NCI-H446 (cell line): ENCODE measurements at regions not wholly inside any gene's neighbourhood (a gene's known extent, or its start where the extent isn't known, plus 50 kb on each side); places are given as distances from the start of the nearest gene placed in this dataset.
A peak's percentile ranks its signal among the peaks of the same experiment; 100 is the strongest.

ENCODE experiments used
- DNase-seq, 2 experiments: peaks; one replicate each; lab custom pipeline; 2025; lab: John Stamatoyannopoulos, UW

DNA sequence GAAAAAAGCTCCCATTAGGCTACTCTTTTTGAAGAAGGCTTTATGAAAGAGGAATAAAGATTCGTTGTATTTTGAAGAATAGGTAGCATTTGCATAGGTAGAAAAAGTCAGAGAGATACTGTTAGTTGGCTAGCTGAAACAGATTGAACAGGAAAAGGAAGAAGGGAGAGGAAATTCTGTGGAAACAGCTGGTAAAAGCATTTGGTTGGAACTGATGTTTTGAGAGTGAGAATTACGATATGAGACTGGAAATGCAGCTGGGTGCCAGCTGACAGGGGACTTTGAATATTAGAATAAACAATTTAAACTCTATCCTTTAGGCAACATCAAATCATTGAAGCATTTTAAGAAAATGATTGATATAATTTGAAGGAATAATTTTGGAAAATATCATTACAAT lies 96.7 kb upstream of the CNTNAP5 start:
- DNase-seq: no peak

DNA sequence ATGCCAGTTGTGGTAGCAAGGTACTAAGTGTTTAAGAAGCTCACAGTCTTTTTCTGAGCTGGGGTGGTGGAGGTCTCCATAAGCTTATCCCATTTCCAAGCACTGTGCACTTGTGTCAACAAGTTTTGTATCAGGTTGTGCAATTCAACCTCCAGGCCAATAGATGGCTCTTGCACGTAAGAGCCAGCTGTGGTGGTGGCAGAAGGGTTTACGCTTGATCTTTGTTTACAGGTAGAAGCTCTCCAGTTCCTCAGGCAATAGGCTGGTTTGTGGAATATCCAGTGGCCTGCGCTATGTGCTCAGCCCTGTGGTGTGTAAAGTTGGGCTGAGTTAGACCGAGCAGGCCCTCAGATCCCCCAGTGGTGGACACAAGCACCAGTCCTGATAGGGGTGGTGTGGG lies 89.7 kb upstream of the CNTNAP5 start:
- no peak for DNase-seq

DNA sequence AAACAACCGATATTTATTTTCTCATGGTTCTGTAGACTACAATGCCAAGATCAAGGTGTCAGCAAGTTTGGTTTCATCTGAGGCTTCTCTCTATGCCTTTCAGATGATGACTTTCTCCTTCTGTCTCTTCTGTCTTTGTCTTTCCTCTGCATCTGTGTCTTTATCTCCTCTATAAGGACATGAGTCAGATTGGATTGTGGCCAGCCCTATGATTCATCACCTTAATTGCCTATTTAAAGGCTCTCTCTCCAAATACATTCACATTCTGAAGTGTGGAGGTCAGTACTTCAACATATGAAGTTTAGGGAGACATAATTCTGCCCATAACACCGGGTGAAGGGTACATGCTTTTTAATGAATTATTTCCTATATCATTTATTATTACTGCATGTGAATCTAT lies 71.2 kb upstream of the CNTNAP5 start:
- DNase-seq: peak; percentile 40 to 71

DNA sequence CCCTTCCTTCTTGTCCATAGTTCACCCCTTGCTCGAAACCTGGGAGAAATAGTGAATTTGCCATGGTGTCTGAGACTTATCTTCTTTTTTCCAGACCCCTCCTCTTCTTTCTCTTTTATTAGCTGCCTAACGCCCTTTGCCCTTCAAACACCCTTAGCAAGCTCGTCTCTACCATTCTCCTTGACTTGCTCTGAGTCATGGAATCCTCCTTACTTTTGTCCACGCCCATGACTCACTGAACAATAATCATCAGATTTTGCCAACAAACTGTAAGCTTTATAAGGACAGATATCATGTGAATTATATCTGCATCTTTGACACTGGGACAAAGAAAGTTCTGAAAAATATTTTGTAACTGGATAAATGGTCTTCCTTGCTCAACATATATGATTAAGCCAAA lies 67.1 kb upstream of the CNTNAP5 start:
- DNase-seq: no peak

DNA sequence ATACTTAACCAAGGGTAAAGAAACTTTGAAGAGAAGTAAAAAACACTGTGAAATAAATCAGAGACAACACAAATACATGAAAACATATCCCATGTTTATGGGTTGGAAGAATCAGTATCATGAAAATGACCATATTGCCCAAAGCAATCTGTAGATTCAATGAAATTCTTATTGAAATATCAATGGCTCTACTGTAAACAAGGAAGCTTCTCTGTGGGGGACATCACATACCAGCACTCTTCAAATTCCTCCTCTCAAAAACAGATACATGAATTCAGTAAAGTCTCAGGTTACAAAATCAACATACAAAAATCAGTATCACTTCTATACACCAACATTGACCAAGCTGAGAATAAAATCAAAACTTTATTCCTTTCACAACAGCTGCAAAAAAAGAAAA lies 63.5 kb upstream of the CNTNAP5 start:
- DNase-seq: no peak

DNA sequence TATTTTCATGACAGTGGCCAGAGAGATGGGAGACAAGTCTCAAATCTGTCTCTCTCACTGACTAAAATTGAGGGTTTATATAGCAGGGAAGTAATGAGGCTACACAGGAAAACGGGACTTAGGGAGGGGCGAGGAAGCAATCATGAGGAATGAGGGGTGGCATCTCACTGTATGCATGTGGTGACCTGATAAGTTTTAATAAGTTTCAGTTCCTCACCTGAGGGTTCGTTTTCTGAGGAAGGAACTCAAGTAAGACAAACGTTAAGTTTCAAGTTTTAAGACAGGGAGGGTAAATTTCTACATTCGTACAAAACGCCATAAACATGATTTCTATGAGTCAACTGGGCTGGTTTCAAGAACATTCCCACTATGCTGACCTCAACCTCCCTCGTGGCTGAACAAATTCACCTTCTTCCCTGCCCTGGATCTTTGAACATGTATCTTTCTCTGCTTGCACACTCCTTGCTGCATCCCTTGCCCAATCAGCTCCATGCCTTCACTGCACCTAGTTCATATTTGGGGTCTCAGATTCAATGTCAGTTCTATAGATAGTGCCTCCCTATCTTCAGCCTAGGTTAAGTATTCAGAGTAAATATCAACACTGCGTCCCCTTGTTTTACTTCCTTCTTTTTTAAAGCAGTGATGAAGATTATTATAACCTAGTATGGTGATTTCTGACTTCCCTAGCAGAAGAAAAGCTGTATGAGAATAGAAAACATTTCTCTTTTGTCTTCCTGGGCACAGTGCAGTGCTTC lies 53.3 kb upstream of the CNTNAP5 start:
- no peak for DNase-seq
